ENCODE measurements at regions not wholly inside any gene's neighbourhood (a gene's known extent, or its start where the extent isn't known, plus 50 kb on each side); places are given as distances from the start of the nearest gene placed in this dataset.

DNA sequence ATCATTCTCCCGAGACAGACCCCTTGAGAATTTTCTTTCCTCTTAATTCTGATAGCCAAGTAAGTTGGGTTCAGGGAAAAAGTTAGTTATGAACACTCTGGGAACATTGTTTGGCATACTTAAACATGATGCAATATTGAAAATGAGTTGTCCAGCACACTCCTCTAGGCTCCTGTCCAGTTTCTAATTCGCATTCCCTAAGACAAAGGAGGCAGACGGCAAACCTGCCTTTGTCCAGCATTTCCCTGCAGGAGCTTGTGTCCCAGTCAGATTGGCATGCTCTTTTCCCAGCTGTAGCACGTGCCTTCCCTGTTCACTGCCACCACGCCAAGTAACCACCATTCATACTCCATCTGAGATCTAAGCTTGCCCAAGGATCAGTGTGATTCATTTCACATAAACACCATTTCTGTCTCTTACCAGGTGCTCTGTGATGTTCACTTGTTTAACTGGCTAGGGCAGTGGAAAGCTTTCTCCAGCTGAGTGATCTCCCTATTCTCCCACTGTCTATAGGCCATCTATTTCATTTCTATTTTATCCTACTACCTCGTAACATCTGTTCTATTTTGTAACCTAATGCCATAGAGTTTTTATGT is 150.0 kb upstream of the EPB41L3 start:
- no peak overlapping the region for H3K27ac ChIP-seq (ENCODE audit: low read length)
- no peak overlapping the region for H3K4me3 ChIP-seq (ENCODE audit: low read depth in 2 of 2, low read length in 2 of 2)
- ATAC-seq (no peak), DNase-seq (ENCODE audit: low read depth, low spot score) (no peak)
- no peaks in the 10 kb centered on the region for H3K9me3 ChIP-seq (ENCODE audit: control insufficient read depth, insufficient read depth, low read depth, low read length)
- POLR2A ChIA-PET: no interaction called here
- TF ChIP-seq, protein P1, sequence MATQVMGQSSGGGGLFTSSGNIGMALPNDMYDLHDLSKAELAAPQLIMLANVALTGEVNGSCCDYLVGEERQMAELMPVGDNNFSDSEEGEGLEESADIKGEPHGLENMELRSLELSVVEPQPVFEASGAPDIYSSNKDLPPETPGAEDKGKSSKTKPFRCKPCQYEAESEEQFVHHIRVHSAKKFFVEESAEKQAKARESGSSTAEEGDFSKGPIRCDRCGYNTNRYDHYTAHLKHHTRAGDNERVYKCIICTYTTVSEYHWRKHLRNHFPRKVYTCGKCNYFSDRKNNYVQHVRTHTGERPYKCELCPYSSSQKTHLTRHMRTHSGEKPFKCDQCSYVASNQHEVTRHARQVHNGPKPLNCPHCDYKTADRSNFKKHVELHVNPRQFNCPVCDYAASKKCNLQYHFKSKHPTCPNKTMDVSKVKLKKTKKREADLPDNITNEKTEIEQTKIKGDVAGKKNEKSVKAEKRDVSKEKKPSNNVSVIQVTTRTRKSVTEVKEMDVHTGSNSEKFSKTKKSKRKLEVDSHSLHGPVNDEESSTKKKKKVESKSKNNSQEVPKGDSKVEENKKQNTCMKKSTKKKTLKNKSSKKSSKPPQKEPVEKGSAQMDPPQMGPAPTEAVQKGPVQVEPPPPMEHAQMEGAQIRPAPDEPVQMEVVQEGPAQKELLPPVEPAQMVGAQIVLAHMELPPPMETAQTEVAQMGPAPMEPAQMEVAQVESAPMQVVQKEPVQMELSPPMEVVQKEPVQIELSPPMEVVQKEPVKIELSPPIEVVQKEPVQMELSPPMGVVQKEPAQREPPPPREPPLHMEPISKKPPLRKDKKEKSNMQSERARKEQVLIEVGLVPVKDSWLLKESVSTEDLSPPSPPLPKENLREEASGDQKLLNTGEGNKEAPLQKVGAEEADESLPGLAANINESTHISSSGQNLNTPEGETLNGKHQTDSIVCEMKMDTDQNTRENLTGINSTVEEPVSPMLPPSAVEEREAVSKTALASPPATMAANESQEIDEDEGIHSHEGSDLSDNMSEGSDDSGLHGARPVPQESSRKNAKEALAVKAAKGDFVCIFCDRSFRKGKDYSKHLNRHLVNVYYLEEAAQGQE (IDR thresholded peaks at IDR 0.05; ENCODE audit: insufficient read depth in 1 of 2, low read depth in 2 of 2, low read length in 1 of 2): no peak
- TF ChIP-seq, protein P2, sequence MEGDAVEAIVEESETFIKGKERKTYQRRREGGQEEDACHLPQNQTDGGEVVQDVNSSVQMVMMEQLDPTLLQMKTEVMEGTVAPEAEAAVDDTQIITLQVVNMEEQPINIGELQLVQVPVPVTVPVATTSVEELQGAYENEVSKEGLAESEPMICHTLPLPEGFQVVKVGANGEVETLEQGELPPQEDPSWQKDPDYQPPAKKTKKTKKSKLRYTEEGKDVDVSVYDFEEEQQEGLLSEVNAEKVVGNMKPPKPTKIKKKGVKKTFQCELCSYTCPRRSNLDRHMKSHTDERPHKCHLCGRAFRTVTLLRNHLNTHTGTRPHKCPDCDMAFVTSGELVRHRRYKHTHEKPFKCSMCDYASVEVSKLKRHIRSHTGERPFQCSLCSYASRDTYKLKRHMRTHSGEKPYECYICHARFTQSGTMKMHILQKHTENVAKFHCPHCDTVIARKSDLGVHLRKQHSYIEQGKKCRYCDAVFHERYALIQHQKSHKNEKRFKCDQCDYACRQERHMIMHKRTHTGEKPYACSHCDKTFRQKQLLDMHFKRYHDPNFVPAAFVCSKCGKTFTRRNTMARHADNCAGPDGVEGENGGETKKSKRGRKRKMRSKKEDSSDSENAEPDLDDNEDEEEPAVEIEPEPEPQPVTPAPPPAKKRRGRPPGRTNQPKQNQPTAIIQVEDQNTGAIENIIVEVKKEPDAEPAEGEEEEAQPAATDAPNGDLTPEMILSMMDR (IDR thresholded peaks at IDR 0.05): no peak
- TF ChIP-seq POLR2AphosphoS5 (IDR thresholded peaks at IDR 0.05; ENCODE audit: low read depth, low read length) (no peak), TCF7L2 (IDR thresholded peaks at IDR 0.05; ENCODE audit: low read depth, low read length) (no peak), SIN3A (IDR thresholded peaks at IDR 0.05; ENCODE audit: borderline replicate concordance, insufficient read depth, low read depth, low read length) (no peak)
- BruUV-seq (replicated peaks): no TSS peak
- H3K4me1 ChIP-seq (ENCODE audit: control insufficient read depth, insufficient read depth, low read length): no peaks in the 10 kb centered on the region
- in situ Hi-C loops (cut with HindIII; ENCODE audit: low pct_unique_long_range_greater_than_20kb, low sequenced_read_pairs): no loop called here
- H3K27me3 ChIP-seq (ENCODE audit: control insufficient read depth, insufficient read depth, low read length): no peaks in the 10 kb centered on the region
- intact Hi-C loops (cut with micrococcal nuclease; ENCODE audit: unreplicated experiment): no loop called here
- H3K36me3 ChIP-seq (ENCODE audit: control insufficient read depth, insufficient read depth, low read length): no peaks in the 10 kb centered on the region
- CTCF ChIA-PET: no interaction called here

DNA sequence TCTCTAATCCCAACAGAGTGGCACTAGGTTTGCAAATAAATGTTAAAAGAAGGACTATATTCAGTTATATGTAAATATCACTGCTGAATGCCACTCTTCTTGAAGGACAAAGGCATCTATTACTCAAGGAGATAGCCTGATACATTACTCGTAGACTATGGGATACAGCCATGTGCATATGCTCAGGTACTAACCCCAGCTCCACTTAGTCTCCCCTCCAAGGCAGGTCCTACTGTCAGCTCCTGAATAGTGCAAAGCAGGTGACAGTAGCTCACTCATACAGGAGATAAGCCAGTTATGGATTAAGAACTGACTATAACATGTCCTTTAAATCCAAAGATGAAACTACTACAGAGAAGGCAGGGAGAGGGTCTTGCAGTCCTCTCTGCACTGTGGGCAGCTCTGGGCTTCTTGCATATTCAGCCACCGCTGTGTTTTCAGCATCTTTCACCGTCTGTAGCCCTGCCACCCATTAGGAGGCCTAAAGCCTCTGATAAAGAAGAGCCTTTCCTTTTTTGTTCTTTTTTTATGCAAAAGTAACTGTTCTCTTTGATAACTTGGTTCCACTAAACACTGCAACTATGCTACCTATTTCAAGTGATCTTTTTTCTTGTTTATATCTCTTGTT is 135.1 kb upstream of the EPB41L3 start:
- H3K27me3 ChIP-seq (ENCODE audit: control insufficient read depth, insufficient read depth, low read length): no peaks in the 10 kb centered on the region
- TF ChIP-seq, protein P1 (IDR thresholded peaks at IDR 0.05; ENCODE audit: insufficient read depth in 1 of 2, low read depth in 2 of 2, low read length in 1 of 2): no peak
- no peak for TF ChIP-seq POLR2AphosphoS5 (IDR thresholded peaks at IDR 0.05; ENCODE audit: low read depth, low read length)
- TF ChIP-seq SIN3A (IDR thresholded peaks at IDR 0.05; ENCODE audit: borderline replicate concordance, insufficient read depth, low read depth, low read length): no peak
- TF ChIP-seq, protein P2 (IDR thresholded peaks at IDR 0.05): no peak
- TF ChIP-seq TCF7L2 (IDR thresholded peaks at IDR 0.05; ENCODE audit: low read depth, low read length): no peak
- DNase-seq (ENCODE audit: low read depth, low spot score) (no peak), ATAC-seq (no peak)
- no peaks in the 10 kb centered on the region for H3K4me1 ChIP-seq (ENCODE audit: control insufficient read depth, insufficient read depth, low read length)
- H3K27ac ChIP-seq (ENCODE audit: low read length): no peak overlapping the region
- BruUV-seq (replicated peaks): no TSS peak
- no peaks in the 10 kb centered on the region for H3K9me3 ChIP-seq (ENCODE audit: control insufficient read depth, insufficient read depth, low read depth, low read length)
- in situ Hi-C loops (cut with HindIII; ENCODE audit: low pct_unique_long_range_greater_than_20kb, low sequenced_read_pairs) (no loop called here), intact Hi-C loops (cut with micrococcal nuclease; ENCODE audit: unreplicated experiment) (no loop called here)
- POLR2A ChIA-PET: no interaction called here
- H3K36me3 ChIP-seq (ENCODE audit: control insufficient read depth, insufficient read depth, low read length): no peaks in the 10 kb centered on the region
- CTCF ChIA-PET: no interaction called here
- no peak overlapping the region for H3K4me3 ChIP-seq (ENCODE audit: low read depth in 2 of 2, low read length in 2 of 2)

Data from Panc1 (cell line).